WERI-Rb-1 (cell line): ENCODE measurements at regions not wholly inside any gene's neighbourhood (a gene's known extent, or its start where the extent isn't known, plus 50 kb on each side); places are given as distances from the start of the nearest gene placed in this dataset.
A peak's percentile ranks its signal among the peaks of the same experiment; 100 is the strongest.

ENCODE experiments used
- DNase-seq: peaks from one replicate; pipeline ENCODE4 v3.0.0-alpha.2; 2020
- H3K27ac ChIP-seq: fragments of 250-450 bp; sonication (Bioruptor Pico); 2 replicates; pipeline ENCODE4 v1.5.1; 2020; ENCODE audit warnings: mild to moderate bottlenecking, moderate library complexity
- H3K27me3 ChIP-seq: fragments of 250-450 bp; sonication (Bioruptor Pico); 2 replicates; pipeline ENCODE4 v1.5.1; 2021; ENCODE audit warnings: mild to moderate bottlenecking, low read depth, moderate library complexity; ENCODE audit not compliant: insufficient read depth, severe bottlenecking
- H3K36me3 ChIP-seq: fragments of 250-450 bp; sonication (Bioruptor Pico); 2 replicates; pipeline ENCODE4 v1.5.1; 2020; ENCODE audit warnings: mild to moderate bottlenecking, moderate library complexity
- H3K4me3 ChIP-seq: 2 replicates; pipeline ENCODE4 v1.5.1; 2011; ENCODE audit warnings: low read depth, mild to moderate bottlenecking, control low read depth, low read length
- H3K9me3 ChIP-seq: fragments of 250-450 bp; sonication (Bioruptor Pico); 2 replicates; pipeline ENCODE4 v1.5.1; 2021; ENCODE audit warnings: mild to moderate bottlenecking, moderate library complexity; ENCODE audit not compliant: severe bottlenecking
- CTCF ChIP-seq: IDR thresholded peaks from 2 replicates; pipeline ENCODE4 v1.5.1; 2011; ENCODE audit warnings: low read depth, mild to moderate bottlenecking, control low read depth, inconsistent platforms, low read length

- no peak overlapping the region for H3K4me3 ChIP-seq
- DNase-seq: no peak
- no peaks in the 10 kb centered on the region for H3K36me3 ChIP-seq
- H3K27ac ChIP-seq: no peak overlapping the region
- no peak for TF ChIP-seq CTCF
- peaks cover 40% of the 10 kb centered on the region for H3K27me3 ChIP-seq
- H3K9me3 ChIP-seq: no peaks in the 10 kb centered on the region
These were observed 269.5 kb upstream of the NCAM2 start for GRCh38 chr21:20728691-20729090.

- no peak overlapping the region for H3K27ac ChIP-seq
- no peak for DNase-seq
- no peak for TF ChIP-seq CTCF
- H3K4me3 ChIP-seq: no peak overlapping the region
- H3K27me3 ChIP-seq: peaks cover 45% of the 10 kb centered on the region
- H3K36me3 ChIP-seq: no peaks in the 10 kb centered on the region
- H3K9me3 ChIP-seq: no peaks in the 10 kb centered on the region
These were observed 268.8 kb upstream of the NCAM2 start for GRCh38 chr21:20729376-20729775.

- no peaks in the 10 kb centered on the region for H3K36me3 ChIP-seq
- TF ChIP-seq CTCF: no peak
- no peak for DNase-seq
- no peaks in the 10 kb centered on the region for H3K9me3 ChIP-seq
- H3K27me3 ChIP-seq: peaks cover 48% of the 10 kb centered on the region
- no peak overlapping the region for H3K4me3 ChIP-seq
- H3K27ac ChIP-seq: no peak overlapping the region
These were observed 267.8 kb upstream of the NCAM2 start for GRCh38 chr21:20730441-20730840.

- Histone ChIP-seq H3K4me3 (no peak overlapping the region), H3K36me3 (no peaks in the 10 kb centered on the region), H3K27ac (no peak overlapping the region), H3K9me3 (no peaks in the 10 kb centered on the region), H3K27me3 (peaks cover 54% of the 10 kb centered on the region)
- TF ChIP-seq CTCF: no peak
- DNase-seq: no peak
These were observed 263.0 kb upstream of the NCAM2 start for GRCh38 chr21:20735257-20735656.

- no peak for TF ChIP-seq CTCF
- DNase-seq: no peak
- Histone ChIP-seq H3K4me3 (no peak overlapping the region), H3K36me3 (no peaks in the 10 kb centered on the region), H3K27me3 (peaks cover 43% of the 10 kb centered on the region), H3K9me3 (no peaks in the 10 kb centered on the region), H3K27ac (no peak overlapping the region)
These were observed 260.8 kb upstream of the NCAM2 start for GRCh38 chr21:20737227-20737913.

GRCh38 chr21:20739421-20739820, 258.8 kb upstream of the NCAM2 start:
- Histone ChIP-seq H3K4me3 (no peak overlapping the region), H3K27me3 (peaks cover 31% of the 10 kb centered on the region), H3K27ac (no peak overlapping the region), H3K36me3 (no peaks in the 10 kb centered on the region), H3K9me3 (no peaks in the 10 kb centered on the region)
- DNase-seq: peak; percentile 19
- TF ChIP-seq CTCF: peak; percentile 37; the same call in 1 of the 2 replicates
